Stimulated activated memory B cell treated with anti-CD40 and anti-IgM and Interleukin-4, amounts not matched to agents 10 μg/mL and 1 μg/mL and 100 μg/mL, for 72 hours (primary cell): ENCODE measurements at regions not wholly inside any gene's neighbourhood (a gene's known extent, or its start where the extent isn't known, plus 50 kb on each side); places are given as distances from the start of the nearest gene placed in this dataset.
"Not testable (repeated sequence)": the region's sequence is repeated elsewhere in the genome, so short reads cannot be mapped to it uniquely, and the experiment has no call there.

ENCODE experiments used
- ATAC-seq: fragments of 150-1000 bp; cut with Tn5 transposase; 2 replicates; pipeline ENCODE4 v1.10.0; 2021
- H3K27ac Mint-ChIP-seq: one replicate; pipeline ENCODE4 v1.8.0; 2022; ENCODE audit warnings: mild to moderate bottlenecking, mixed read lengths
- H3K27me3 Mint-ChIP-seq: one replicate; pipeline ENCODE4 v1.8.0; 2022; ENCODE audit warnings: mixed read lengths
- H3K36me3 Mint-ChIP-seq: one replicate; pipeline ENCODE4 v1.8.0; 2022; ENCODE audit warnings: mixed read lengths
- H3K4me1 Mint-ChIP-seq: one replicate; pipeline ENCODE4 v1.8.0; 2022; ENCODE audit warnings: mixed read lengths
- H3K4me3 Mint-ChIP-seq: one replicate; pipeline ENCODE4 v1.8.0; 2022; ENCODE audit warnings: mild to moderate bottlenecking, moderate library complexity, mixed read lengths
- H3K9me3 Mint-ChIP-seq: one replicate; pipeline ENCODE4 v1.8.0; 2022; ENCODE audit warnings: mixed read lengths

DNA sequence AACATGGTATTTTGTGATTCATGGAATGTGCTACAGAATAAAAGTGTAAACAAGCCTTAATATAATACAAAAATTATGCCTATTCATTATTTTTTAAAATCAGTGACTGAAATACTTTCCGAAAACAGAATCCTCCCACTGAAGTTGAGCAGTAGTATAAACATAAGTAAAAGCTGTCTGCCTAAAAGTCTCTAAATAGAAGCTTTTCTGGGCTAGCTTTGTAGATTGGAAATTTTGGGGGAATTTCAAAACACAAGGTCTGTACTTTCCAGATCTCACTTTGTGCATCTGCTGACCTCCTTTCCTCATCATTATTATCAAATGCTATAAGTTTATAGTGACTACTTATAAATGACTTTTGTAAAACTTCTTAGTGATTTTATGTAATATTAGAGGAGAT is 80.4 kb upstream of the TRHDE start:
- H3K4me1 Mint-ChIP-seq: no peaks in the 10 kb centered on the region
- no peaks in the 10 kb centered on the region for H3K36me3 Mint-ChIP-seq
- H3K4me3 Mint-ChIP-seq: no peak overlapping the region
- H3K27me3 Mint-ChIP-seq: no peaks in the 10 kb centered on the region
- no peak overlapping the region for H3K27ac Mint-ChIP-seq
- H3K9me3 Mint-ChIP-seq: peaks cover 4% of the 10 kb centered on the region
- no peak for ATAC-seq

DNA sequence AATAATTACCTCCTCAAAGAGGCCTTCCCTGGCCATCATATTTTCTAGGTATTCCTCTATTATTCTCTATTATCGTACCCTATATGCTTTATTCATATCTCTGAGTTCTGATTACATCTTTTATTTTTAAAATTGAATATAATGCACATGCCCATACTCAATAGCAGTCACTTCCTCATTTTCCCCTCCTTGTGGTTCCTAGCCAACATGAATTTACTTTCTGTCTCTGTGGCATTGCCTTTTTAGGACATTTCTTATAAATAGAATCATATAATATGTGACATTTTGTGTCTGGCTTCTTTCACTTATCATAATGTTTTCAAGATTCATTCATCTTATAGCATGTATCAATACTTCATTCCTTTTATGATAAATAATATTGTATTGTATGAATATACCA is 74.4 kb upstream of the TRHDE start:
- peaks cover 12% of the 10 kb centered on the region for H3K9me3 Mint-ChIP-seq
- H3K27me3 Mint-ChIP-seq: no peaks in the 10 kb centered on the region
- no peak for ATAC-seq
- H3K4me3 Mint-ChIP-seq: no peak overlapping the region
- H3K36me3 Mint-ChIP-seq: no peaks in the 10 kb centered on the region
- H3K4me1 Mint-ChIP-seq: no peaks in the 10 kb centered on the region
- H3K27ac Mint-ChIP-seq: no peak overlapping the region

GRCh38 chr12:72201457-72201856 is 70.7 kb upstream of the TRHDE start:
- Mint-ChIP-seq H3K36me3 (no peaks in the 10 kb centered on the region), H3K4me3 (no peak overlapping the region), H3K4me1 (no peaks in the 10 kb centered on the region), H3K27me3 (no peaks in the 10 kb centered on the region), H3K9me3 (peaks cover 15% of the 10 kb centered on the region), H3K27ac (no peak overlapping the region)
- ATAC-seq: no peak

GRCh38 chr12:72203764-72204335 is 68.3 kb upstream of the TRHDE start:
- Mint-ChIP-seq H3K36me3 (no peaks in the 10 kb centered on the region), H3K27ac (no peak overlapping the region), H3K27me3 (no peaks in the 10 kb centered on the region), H3K4me3 (no peak overlapping the region), H3K4me1 (no peaks in the 10 kb centered on the region), H3K9me3 (peaks cover 6% of the 10 kb centered on the region)
- ATAC-seq: no peak

DNA sequence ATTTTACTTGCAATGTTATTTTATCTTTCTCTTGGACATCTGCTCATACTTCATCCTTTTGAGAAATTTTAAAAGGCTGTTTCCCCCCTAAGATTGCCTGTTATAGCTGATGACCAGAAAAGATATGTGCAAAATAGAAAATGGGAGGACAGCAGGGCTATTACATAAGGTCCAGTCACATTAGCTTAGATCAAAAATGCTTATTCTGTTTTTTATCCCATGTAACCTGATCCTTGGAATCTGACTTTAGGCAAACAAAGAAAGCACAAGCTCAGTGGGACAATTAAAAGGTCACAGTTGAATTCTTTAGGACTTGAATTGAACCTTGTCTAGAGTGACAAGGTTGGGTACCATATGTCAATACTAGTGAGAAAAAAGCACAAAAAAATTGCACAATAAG is 65.1 kb upstream of the TRHDE start:
- no peak for ATAC-seq

DNA sequence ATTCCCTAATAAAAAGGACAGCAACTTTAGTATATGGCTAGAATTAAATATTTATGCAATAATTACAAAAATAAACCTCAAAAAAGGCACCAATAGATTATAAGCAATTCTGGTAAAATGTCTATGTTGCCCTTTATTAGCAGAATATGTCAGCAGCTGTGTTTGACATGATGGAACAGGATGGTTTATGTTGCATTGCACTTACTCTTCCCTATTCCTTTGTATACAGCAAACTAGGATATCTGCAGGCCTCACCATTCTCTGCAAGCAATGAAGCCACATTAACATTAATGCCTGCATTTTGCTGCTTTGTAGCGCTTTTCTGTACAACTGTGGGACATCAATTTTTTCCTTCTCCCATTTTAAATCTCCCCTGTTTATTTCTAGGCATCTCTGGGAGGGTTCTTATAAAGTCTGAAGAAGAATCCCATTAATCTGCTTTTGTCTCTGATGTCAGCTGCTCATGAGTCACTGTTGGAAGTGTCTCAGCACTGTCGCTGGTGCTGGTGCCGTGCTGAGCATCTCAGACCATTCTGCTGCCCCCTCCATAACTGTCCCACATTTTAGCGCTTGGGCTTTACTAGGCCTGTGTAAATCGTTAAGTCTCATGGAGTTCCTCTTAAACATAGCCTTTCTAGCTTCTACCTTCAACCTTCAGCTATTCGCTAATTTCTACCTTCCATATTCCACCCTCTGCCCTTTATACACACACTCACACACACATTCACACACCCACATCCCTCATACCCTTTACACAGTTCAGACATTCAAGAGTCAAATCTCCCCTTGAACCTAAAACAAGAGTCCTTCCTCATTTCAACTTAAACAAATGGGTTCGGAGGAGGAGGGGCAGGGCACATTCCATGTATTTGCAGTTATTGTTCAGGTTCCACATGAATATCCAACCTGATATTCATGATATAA is 64.4 kb upstream of the TRHDE start:
- Mint-ChIP-seq H3K9me3 (peaks cover 6% of the 10 kb centered on the region), H3K27me3 (no peaks in the 10 kb centered on the region), H3K36me3 (no peaks in the 10 kb centered on the region), H3K4me1 (no peaks in the 10 kb centered on the region), H3K4me3 (no peak overlapping the region), H3K27ac (no peak overlapping the region)
- no peak for ATAC-seq

More for the DNA sequence above, 65.1 kb upstream of the TRHDE start:
- no peak overlapping the region for H3K4me3 Mint-ChIP-seq
- H3K27me3 Mint-ChIP-seq: no peaks in the 10 kb centered on the region
- H3K36me3 Mint-ChIP-seq: no peaks in the 10 kb centered on the region
- peaks cover 6% of the 10 kb centered on the region for H3K9me3 Mint-ChIP-seq
- H3K4me1 Mint-ChIP-seq: no peaks in the 10 kb centered on the region
- H3K27ac Mint-ChIP-seq: no peak overlapping the region

DNA sequence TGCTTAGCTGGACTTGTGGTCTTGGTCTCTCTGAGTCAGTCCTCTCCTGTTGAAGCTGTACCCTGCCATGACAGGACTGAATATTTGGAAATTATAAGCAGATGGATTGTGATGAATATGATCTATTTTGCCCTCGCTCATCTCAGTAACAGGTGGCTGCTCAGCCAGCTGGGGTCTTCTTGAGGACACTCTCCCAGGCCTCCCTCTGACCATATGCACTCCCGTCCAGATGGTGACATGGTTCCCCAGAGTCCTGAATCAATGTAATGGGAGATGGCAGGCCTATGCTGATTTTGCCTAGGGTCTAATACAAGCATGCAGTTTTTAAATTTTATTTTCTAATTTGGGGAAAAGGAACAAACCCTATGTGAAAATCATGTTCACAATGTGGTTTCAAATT is 63.1 kb upstream of the TRHDE start:
- H3K4me1 Mint-ChIP-seq: no peaks in the 10 kb centered on the region

DNA sequence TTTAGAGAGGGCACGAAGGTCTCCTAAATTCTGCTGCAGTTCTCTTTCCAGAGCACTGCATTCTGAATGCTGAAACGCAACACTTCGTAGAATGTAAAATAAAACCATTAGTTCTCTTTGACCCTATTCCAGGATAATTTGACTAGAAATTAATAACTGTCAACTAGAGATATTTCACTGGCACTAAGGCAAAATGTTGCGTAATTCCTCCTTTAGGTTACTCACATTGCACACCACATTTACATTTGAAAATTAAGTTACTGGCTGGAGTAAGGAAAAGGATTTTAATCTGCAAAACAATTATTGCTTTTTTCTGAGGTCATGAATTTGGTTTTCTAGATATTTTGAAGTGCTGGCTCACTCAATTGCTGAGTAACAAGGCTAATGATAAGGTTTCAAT is 58.0 kb upstream of the TRHDE start:
- H3K27ac Mint-ChIP-seq: no peak overlapping the region
- H3K9me3 Mint-ChIP-seq: no peaks in the 10 kb centered on the region
- no peaks in the 10 kb centered on the region for H3K4me1 Mint-ChIP-seq
- H3K36me3 Mint-ChIP-seq: no peaks in the 10 kb centered on the region
- no peak overlapping the region for H3K4me3 Mint-ChIP-seq
- H3K27me3 Mint-ChIP-seq: no peaks in the 10 kb centered on the region
- no peak for ATAC-seq

More for the DNA sequence above, 63.1 kb upstream of the TRHDE start:
- no peaks in the 10 kb centered on the region for H3K27me3 Mint-ChIP-seq
- peaks cover 3% of the 10 kb centered on the region for H3K9me3 Mint-ChIP-seq
- no peak for ATAC-seq
- H3K36me3 Mint-ChIP-seq: no peaks in the 10 kb centered on the region
- H3K4me3 Mint-ChIP-seq: no peak overlapping the region
- no peak overlapping the region for H3K27ac Mint-ChIP-seq

DNA sequence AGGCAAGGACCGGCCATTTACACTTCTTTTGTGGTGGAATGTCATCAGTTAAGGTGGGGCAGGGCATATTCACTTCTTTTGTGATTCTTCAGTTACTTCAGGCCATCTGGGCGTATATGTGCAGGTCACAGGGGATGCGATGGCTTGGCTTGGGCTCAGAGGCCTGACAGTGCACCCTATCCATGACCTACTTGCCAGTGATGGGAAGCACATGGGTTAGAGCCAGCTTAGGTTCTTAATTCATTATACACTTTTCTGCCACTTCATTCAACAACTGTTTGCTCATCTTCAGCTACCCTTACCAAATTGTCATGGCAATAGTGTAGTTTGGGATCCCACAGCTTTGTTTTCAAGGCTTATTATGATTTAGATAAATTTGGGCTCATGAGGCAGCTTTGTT is 56.9 kb upstream of the TRHDE start:
- not testable (repeated sequence) for H3K9me3 Mint-ChIP-seq, H3K4me1 Mint-ChIP-seq, H3K36me3 Mint-ChIP-seq, H3K27ac Mint-ChIP-seq, H3K4me3 Mint-ChIP-seq, ATAC-seq, H3K27me3 Mint-ChIP-seq

DNA sequence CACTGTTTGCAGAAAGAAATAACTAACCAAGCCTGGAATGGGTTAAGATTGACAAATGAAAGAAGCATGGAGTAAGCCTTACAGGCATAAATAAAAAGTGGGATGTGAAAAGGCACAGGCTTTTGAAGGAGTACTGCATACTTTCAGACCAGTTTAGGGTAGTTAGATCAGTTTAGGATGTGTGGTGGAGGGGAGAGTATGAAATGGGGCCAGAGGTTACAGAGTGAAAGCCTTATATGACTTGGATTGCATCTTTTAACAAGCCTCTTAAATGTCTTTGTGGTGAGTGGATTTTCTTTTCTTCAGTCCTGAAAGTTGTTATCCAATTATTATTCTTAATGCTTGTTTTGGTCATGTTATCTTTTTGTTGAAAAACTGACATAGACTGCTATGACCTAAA is 52.2 kb upstream of the TRHDE start:
- no peak overlapping the region for H3K4me3 Mint-ChIP-seq
- no peaks in the 10 kb centered on the region for H3K9me3 Mint-ChIP-seq
- no peak for ATAC-seq
- H3K36me3 Mint-ChIP-seq: no peaks in the 10 kb centered on the region
- H3K4me1 Mint-ChIP-seq: no peaks in the 10 kb centered on the region
- H3K27me3 Mint-ChIP-seq: no peaks in the 10 kb centered on the region
- no peak overlapping the region for H3K27ac Mint-ChIP-seq
